Common myeloid progenitor, CD34-positive (primary cell): ENCODE measurements at regions not wholly inside any gene's neighbourhood (a gene's known extent, or its start where the extent isn't known, plus 50 kb on each side); places are given as distances from the start of the nearest gene placed in this dataset.

Experiments
- CTCF ChIA-PET: fragments of 350-600 bp; sonication (Branson Sonifier 250); formaldehyde crosslinking; loops from one replicate; lab custom pipeline; 2021; ENCODE audit warnings: antibody characterized with exemption; lab: Charles Lee
- POLR2A ChIA-PET: fragments of 350-600 bp; sonication (Branson Sonifier 250); formaldehyde crosslinking; loops from one replicate; lab custom pipeline; 2021; ENCODE audit warnings: antibody characterized with exemption; lab: Charles Lee
- DNase-seq, 3 donors: peaks; one replicate each; pipeline versions ENCODE4 v3.0.0 to v3.0.0-alpha.2; 2013
- H3K27ac ChIP-seq, 2 experiments: 1 replicate in 1 of 2; 2 replicates in 1 of 2; pipeline ENCODE4 v1.7.0; 2013; ENCODE audit warnings: inconsistent platforms in 2 of 2, low read length in 2 of 2, mild to moderate bottlenecking in 2 of 2, low read depth in 1 of 2, moderate library complexity in 1 of 2; ENCODE audit not compliant: severe bottlenecking in 2 of 2, insufficient read depth in 1 of 2, poor library complexity in 1 of 2
- H3K27me3 ChIP-seq, 5 experiments: replicated peaks in 2 of 5; 1 replicate in 3 of 5; 2 replicates in 2 of 5; pipeline versions ENCODE4 v1.6.1 to v1.7.0; 2013; ENCODE audit warnings: low read length in 4 of 5, mild to moderate bottlenecking in 2 of 5, moderate library complexity in 2 of 5, inconsistent platforms in 1 of 5; ENCODE audit not compliant: insufficient read depth in 5 of 5, control insufficient read depth in 4 of 5
- H3K36me3 ChIP-seq, 4 experiments: 1 replicate in 2 of 4; 2 replicates in 2 of 4; pipeline versions ENCODE4 v1.6.1 to v1.7.0; 2013; ENCODE audit warnings: low read length in 3 of 4, control low read depth in 1 of 4, mild to moderate bottlenecking in 1 of 4; ENCODE audit not compliant: control insufficient read depth in 4 of 4, insufficient read depth in 4 of 4
- H3K4me1 ChIP-seq, 4 experiments: 1 replicate in 3 of 4; 2 replicates in 1 of 4; pipeline versions ENCODE4 v1.6.1 to v1.7.1; 2013; ENCODE audit warnings: low read length in 3 of 4, mild to moderate bottlenecking in 3 of 4, control low read depth in 1 of 4, inconsistent platforms in 1 of 4, moderate library complexity in 1 of 4; ENCODE audit not compliant: control insufficient read depth in 4 of 4, insufficient read depth in 4 of 4; ENCODE audit errors: control extremely low read depth in 1 of 4
- H3K4me3 ChIP-seq, 7 experiments: 1 replicate in 4 of 7; 2 replicates in 3 of 7; pipeline versions ENCODE4 v1.5.1 to v1.7.0; 2013; ENCODE audit warnings: mild to moderate bottlenecking in 7 of 7, low read length in 6 of 7, moderate library complexity in 6 of 7, inconsistent platforms in 2 of 7, low read depth in 2 of 7, control low read depth in 1 of 7; ENCODE audit not compliant: insufficient read depth in 4 of 7, control insufficient read depth in 1 of 7; ENCODE audit errors: extremely low read depth in 1 of 7
- H3K9me3 ChIP-seq, 5 experiments: 1 replicate in 4 of 5; 2 replicates in 1 of 5; pipeline versions ENCODE4 v1.6.1 to v1.7.1; 2013; ENCODE audit warnings: low read length in 4 of 5, mild to moderate bottlenecking in 2 of 5, inconsistent platforms in 1 of 5, low read depth in 1 of 5, moderate library complexity in 1 of 5; ENCODE audit not compliant: control insufficient read depth in 4 of 5, insufficient read depth in 2 of 5; ENCODE audit errors: control extremely low read depth in 1 of 5
- WGBS: methylation state at CpG from one replicate; pipeline ENCODE4 v1.1.5; 2013; ENCODE audit not compliant: insufficient coverage; 5-methylcytosine and 5-hydroxymethylcytosine counted together

DNA sequence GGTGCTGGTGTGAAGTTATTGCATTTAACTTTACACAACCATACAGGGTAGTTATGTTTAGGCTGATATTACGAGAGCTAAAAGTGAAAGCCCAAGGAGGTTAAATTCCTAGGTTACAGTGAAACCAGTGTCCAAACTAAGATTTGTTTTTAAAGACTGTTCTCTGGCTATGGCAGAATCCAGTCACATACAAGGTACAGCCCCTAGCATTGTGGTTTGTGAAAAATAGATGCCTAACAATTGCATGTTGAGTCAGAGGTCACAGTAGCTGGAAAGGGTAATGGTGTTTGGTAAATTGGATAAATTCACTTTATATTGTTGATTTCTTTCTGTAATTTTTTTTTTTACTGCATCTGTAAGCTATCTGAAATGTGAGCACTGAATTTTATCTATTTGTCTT is 614.6 kb upstream of the TBL1XR1 start:
- no peak for DNase-seq
- Histone ChIP-seq H3K27ac (no peak overlapping the region), H3K4me1 (peaks cover 0 to 10% (median 2%) of the 10 kb centered on the region in 4 experiments), H3K36me3 (no peaks in the 10 kb centered on the region), H3K9me3 (no peaks in the 10 kb centered on the region), H3K27me3 (no peaks in the 10 kb centered on the region), H3K4me3 (no peak overlapping the region)
- POLR2A ChIA-PET = no interaction called here
- WGBS = no CpG with 5 or more reads among the region's 1 CpG
- CTCF ChIA-PET = no interaction called here

DNA sequence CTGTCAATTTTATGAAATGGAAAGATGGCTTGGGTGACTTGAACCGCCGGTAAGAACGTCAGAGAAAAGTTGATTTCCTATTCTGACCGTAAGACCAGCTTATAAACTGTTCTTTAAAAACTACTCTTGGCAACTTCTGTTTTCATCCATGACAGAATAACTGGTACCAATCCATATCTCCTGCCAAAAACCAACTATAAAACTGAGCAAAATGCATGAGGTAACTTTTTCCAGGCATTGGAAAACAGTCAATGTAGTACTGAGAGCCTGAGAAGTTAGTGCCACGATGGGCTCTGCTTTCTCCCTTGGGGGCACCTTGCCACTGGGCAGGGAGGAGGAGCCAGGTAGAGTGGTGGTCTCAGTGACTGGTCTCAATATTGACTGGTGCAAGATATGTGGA is 615.2 kb upstream of the TBL1XR1 start:
- POLR2A ChIA-PET = no interaction called here
- Histone ChIP-seq H3K4me3 (no peak overlapping the region), H3K36me3 (no peaks in the 10 kb centered on the region), H3K4me1 (peaks cover 0 to 10% (median 2%) of the 10 kb centered on the region in 4 experiments), H3K9me3 (no peaks in the 10 kb centered on the region), H3K27ac (no peak overlapping the region), H3K27me3 (no peaks in the 10 kb centered on the region)
- CTCF ChIA-PET = no interaction called here
- WGBS = 100% methylated on average over 2 of the region's 5 CpGs
- no peak for DNase-seq

DNA sequence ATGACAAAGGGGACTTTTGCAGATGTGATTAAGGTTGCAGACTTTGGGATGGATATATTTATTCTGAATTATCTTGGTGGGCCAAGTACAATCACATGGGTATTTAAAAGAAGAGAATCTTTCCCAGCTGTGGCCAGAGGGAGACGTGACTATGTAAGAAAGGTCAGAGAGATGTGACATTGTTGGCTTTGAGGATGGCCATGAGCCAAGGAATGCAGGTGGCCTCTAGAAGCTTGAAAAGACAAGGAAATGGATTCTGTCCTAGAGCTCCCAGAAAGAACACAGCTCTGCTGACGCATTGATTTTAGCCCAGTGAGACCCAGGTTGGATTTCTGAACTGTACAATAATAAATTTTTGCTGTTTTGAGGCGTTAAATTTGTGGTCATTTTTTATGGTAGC is 616.0 kb upstream of the TBL1XR1 start:
- DNase-seq = no peak
- Histone ChIP-seq H3K27me3 (no peaks in the 10 kb centered on the region), H3K36me3 (no peaks in the 10 kb centered on the region), H3K27ac (no peak overlapping the region), H3K4me3 (no peak overlapping the region), H3K4me1 (peaks cover 0 to 10% (median 2%) of the 10 kb centered on the region in 4 experiments), H3K9me3 (no peaks in the 10 kb centered on the region)
- 70% methylated on average over 1 of the region's 3 CpGs for WGBS
- POLR2A ChIA-PET = no interaction called here
- CTCF ChIA-PET = interaction anchor here (1.2 kb wide), 1 partner anchor 28 kb away, joined by 4 read pairs; no protein-coding TSS in a partner anchor

DNA sequence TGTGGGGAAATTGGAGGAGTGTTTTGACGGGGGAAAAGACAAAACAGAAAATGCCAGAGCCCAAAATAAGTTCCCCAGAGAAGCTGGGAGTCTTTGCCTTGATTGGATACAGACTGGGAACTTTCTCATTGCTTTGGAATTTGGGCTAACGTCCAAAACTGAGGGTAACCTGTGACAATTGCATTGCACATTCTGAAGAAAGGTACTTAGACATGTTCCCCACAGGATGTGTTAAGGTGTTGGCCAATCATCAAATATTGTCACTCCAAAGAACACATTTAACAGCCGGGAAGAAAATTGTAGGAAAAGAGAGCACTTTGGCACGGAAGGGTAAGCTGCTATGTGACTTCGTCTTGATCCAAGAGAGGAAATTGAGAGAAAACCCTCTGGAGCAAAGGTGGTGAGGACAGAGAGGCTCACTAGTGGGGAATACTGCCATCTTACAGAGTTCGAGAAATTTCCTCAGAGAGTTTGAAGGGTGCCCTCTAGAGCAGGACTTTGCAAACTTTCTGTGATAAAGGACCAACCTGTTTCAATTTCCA is 619.5 kb upstream of the TBL1XR1 start:
- ChIA-PET CTCF (no interaction called here), POLR2A (interaction anchor here (0.6 kb wide), 1 partner anchor 67 kb away, joined by 6 read pairs; no protein-coding TSS in a partner anchor)
- H3K4me1 ChIP-seq = peaks cover 5 to 11% (median 9%) of the 10 kb centered on the region in 4 experiments
- no peaks in the 10 kb centered on the region for H3K27me3 ChIP-seq
- no peaks in the 10 kb centered on the region for H3K9me3 ChIP-seq
- no peaks in the 10 kb centered on the region for H3K36me3 ChIP-seq
- H3K27ac ChIP-seq = no peak overlapping the region
- no peak overlapping the region for H3K4me3 ChIP-seq
- no peak for DNase-seq
- 98% methylated on average over 5 of the region's 6 CpGs for WGBS

DNA sequence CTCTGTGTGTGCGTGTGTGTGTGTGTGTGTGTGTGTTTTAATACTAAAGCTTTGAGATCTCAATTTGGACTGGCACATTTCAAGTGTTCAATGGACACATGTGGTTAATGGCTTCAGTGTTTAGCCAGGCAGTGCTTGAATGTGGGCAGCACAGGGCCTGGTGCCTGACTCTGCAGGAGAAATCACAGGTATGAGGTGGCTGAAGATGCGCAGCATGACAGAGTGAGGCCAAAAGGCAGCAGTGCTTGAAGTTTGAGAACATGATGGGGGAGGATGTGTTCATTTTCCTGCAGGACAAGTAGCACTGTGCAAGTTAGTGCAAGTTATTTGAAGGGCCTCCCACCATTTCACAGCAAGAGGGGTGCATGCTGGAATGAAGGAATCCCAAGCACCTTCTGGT is 620.5 kb upstream of the TBL1XR1 start:
- no peak for DNase-seq
- Histone ChIP-seq H3K4me3 (no peak overlapping the region), H3K4me1 (peaks cover 5 to 11% (median 9%) of the 10 kb centered on the region in 4 experiments), H3K27ac (no peak overlapping the region), H3K9me3 (no peaks in the 10 kb centered on the region), H3K27me3 (no peaks in the 10 kb centered on the region), H3K36me3 (no peaks in the 10 kb centered on the region)
- CTCF ChIA-PET = no interaction called here
- WGBS = 0% methylated on average over 1 of the region's 2 CpGs
- POLR2A ChIA-PET = no interaction called here

DNA sequence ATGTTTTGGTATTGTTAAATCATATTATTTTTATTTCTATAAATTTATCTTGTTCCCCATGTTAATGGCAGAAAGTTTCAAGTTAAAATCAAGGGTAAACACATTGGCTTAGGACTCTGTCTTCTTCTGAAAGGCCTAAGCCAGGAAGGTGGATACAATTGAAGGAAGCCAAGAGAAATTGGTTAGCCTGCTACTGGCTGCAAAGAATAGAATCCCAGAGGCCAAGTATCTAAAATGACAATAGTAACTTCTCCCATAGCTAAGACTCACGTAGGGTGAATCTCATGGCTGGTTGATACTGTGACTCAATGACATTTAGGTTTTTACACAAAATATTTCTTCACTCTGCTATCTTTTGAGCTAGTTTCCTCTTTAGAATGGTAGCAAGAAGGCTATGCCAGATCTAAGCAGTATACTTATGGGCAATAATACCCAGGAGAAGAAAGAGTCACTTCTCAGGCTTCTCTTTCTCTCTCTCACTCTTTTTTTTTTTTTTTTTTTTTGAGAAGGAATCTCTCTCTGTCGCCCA is 621.5 kb upstream of the TBL1XR1 start:
- WGBS = 100% methylated on average over 1 of the region's 2 CpGs
- Histone ChIP-seq H3K4me3 (no peak overlapping the region), H3K9me3 (no peaks in the 10 kb centered on the region), H3K4me1 (peaks cover 5 to 11% (median 9%) of the 10 kb centered on the region in 4 experiments), H3K36me3 (no peaks in the 10 kb centered on the region), H3K27ac (no peak overlapping the region), H3K27me3 (no peaks in the 10 kb centered on the region)
- ChIA-PET POLR2A (no interaction called here), CTCF (no interaction called here)
- no peak for DNase-seq

DNA sequence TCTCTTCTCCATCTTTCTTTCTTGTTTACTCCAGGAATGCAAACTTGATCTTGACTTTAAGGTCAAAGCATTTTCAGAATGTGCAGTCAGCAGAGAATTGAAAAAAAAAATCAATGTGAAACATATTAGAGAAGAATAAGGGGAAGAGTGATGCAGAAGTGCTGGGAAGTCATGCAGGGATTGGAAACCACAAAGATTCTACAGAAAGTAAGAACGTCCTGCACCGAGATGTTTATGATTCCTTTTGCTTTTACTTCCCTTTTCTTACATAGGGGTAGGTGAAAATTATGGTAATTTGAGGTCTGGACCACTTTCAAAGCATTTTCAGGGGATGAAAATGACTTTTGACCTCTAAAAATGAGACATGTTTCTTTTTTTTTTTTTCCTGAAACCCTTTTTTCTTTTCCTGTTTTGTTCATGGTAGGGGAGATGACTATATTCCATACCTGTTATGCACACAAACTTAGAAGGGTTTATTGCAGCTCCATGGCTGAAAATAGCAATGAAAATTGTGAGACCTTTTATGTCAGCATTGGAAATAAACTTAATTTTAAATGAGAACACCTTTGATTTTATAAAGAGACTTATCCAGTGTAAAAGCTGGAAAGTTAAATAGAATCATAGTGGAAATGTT is 623.5 kb upstream of the TBL1XR1 start:
- peak; percentile 35 to 78 (median 69) for DNase-seq
- WGBS = no CpG with 5 or more reads among the region's 2 CpGs
- POLR2A ChIA-PET = interaction anchor here (0.5 kb wide), 1 partner anchor 352 kb away, joined by 4 read pairs; no protein-coding TSS in a partner anchor

More for the DNA sequence above, 623.5 kb upstream of the TBL1XR1 start:
- no peak overlapping the region for H3K27ac ChIP-seq
- H3K4me3 ChIP-seq = no peak overlapping the region
- H3K36me3 ChIP-seq = no peaks in the 10 kb centered on the region
- no peaks in the 10 kb centered on the region for H3K27me3 ChIP-seq
- H3K4me1 ChIP-seq = peaks cover 5 to 11% (median 9%) of the 10 kb centered on the region in 4 experiments
- CTCF ChIA-PET = interaction anchor here (1.0 to 1.3 kb wide), 3 partner anchors 12 to 141 kb away, joined by 3 read pairs; no protein-coding TSS in a partner anchor
- H3K9me3 ChIP-seq = no peaks in the 10 kb centered on the region
